SK-N-MC (cell line): ENCODE measurements at regions not wholly inside any gene's neighbourhood (a gene's known extent, or its start where the extent isn't known, plus 50 kb on each side); places are given as distances from the start of the nearest gene placed in this dataset.
"Not testable (repeated sequence)": the region's sequence is repeated elsewhere in the genome, so short reads cannot be mapped to it uniquely, and the experiment has no call there.

Source experiments
- DNase-seq: peaks from one replicate; pipeline ENCODE4 v3.0.0-alpha.2; 2011; ENCODE audit warnings: low read depth, low spot score
- H3K27ac ChIP-seq: fragments of 200-600 bp; sonication (generic); 2 replicates; pipeline ENCODE4 v1.5.1; 2016; ENCODE audit warnings: mixed run types
- H3K36me3 ChIP-seq: fragments of 200-600 bp; sonication (generic); 2 replicates; pipeline ENCODE4 v1.6.1; 2017; ENCODE audit warnings: antibody characterized with exemption, low read length, mixed read lengths; ENCODE audit not compliant: insufficient read depth
- H3K4me3 ChIP-seq: fragments of 200-600 bp; sonication (generic); 2 replicates; pipeline ENCODE4 v1.5.1; 2016
- H3K9ac ChIP-seq: fragments of 200-600 bp; sonication (generic); 2 replicates; pipeline ENCODE4 v1.8.0; 2017; ENCODE audit warnings: mixed run types, mixed read lengths; ENCODE audit not compliant: insufficient read length
- H3K9me3 ChIP-seq: fragments of 200-600 bp; sonication (generic); 2 replicates; pipeline ENCODE4 v1.6.1; 2017; ENCODE audit warnings: low read depth, mild to moderate bottlenecking, antibody characterized with exemption, low read length, moderate library complexity, mixed read lengths
- EZH2 ChIP-seq: fragments of 200-600 bp; sonication (generic); IDR thresholded peaks from one replicate; pipeline ENCODE4 v1.6.1; 2017; ENCODE audit warnings: antibody characterized with exemption
- FOXP2 ChIP-seq: optimal IDR thresholded peaks from 2 replicates; pipeline ENCODE3; 2011; ENCODE audit warnings: mild to moderate bottlenecking, moderate library complexity; ENCODE audit not compliant: insufficient read depth; ENCODE audit errors: extremely low read length, control extremely low read depth
- POLR2AphosphoS5 ChIP-seq: IDR thresholded peaks from 2 replicates; pipeline ENCODE4 v1.6.1; 2012; ENCODE audit warnings: mild to moderate bottlenecking, low read depth, low read length, borderline replicate concordance

DNA sequence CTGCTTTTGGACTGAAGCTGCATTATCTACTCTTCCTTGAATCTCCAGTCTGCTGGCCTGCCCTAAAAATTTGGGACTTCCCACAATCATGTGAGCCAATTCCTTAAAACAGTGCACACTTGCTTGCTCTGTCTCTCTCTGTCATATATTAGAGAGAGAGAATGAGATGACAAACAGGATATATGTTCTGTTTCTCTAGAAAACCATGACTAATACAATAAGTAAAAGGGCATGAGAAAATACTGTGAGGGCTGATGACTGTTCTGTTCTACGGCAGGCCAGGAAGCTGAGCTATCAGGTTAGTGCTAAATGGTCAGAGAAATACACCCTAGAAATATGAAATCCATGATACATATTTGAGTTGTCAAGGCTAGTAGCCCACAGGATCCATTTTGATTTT, 1896.8 kb upstream of the CELF4 start:
- Histone ChIP-seq H3K27ac (no peak overlapping the region), H3K9ac (no peak overlapping the region), H3K36me3 (no peaks in the 10 kb centered on the region), H3K4me3 (no peak overlapping the region), H3K9me3 (no peaks in the 10 kb centered on the region)
- no peak for DNase-seq
- TF ChIP-seq EZH2 (no peak), POLR2AphosphoS5 (no peak), FOXP2 (no peak)

DNA sequence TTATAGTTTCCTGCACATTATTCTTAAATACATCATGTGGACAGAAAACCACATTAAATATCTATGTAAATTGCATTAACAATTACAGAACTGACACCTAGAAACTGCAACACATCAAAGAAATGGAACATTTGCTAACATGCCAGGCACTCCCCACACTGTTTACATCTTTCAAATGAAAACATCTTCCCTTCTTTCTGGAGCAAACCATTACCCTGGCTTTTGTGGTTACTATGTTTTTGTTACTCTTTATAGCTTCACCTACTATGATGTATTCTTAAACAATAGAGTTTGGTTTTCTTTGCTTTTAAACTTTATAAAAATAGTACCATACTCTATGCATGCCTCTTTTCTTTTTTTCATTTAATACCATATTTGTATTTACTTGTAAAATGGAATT, 1894.5 kb upstream of the CELF4 start:
- Histone ChIP-seq H3K4me3 (no peak overlapping the region), H3K27ac (no peak overlapping the region), H3K9me3 (no peaks in the 10 kb centered on the region), H3K36me3 (no peaks in the 10 kb centered on the region), H3K9ac (no peak overlapping the region)
- DNase-seq = no peak
- TF ChIP-seq EZH2 (no peak), POLR2AphosphoS5 (no peak), FOXP2 (no peak)

GRCh38 chr18:39455285-39455684, 1889.7 kb upstream of the CELF4 start:
- Histone ChIP-seq H3K4me3 (no peak overlapping the region), H3K9ac (no peak overlapping the region), H3K36me3 (no peaks in the 10 kb centered on the region), H3K9me3 (no peaks in the 10 kb centered on the region), H3K27ac (no peak overlapping the region)
- no peak for DNase-seq
- no peak for TF ChIP-seq FOXP2
- no peak for TF ChIP-seq EZH2
- no peak for TF ChIP-seq POLR2AphosphoS5

DNA sequence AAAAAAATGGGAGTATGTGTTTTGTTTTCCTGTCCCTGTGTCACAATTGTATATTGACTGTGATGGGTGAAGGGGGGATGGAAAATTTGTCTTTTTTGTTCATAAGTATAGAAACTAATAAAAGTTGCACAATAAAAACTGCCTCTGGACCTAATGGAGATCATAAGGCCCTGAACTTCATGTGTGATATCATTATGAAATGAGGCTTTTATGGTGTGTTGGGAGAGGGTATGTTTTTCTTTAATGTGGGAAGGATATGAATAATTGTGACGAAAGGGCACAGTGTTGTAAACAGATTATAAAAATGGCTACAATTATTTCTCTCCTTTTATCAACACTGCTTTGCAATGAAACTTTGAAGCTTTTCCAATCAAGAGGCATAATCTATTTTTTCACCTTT, 1889.3 kb upstream of the CELF4 start:
- Histone ChIP-seq H3K36me3 (no peaks in the 10 kb centered on the region), H3K27ac (no peak overlapping the region), H3K9me3 (no peaks in the 10 kb centered on the region), H3K4me3 (no peak overlapping the region), H3K9ac (no peak overlapping the region)
- TF ChIP-seq FOXP2 (no peak), POLR2AphosphoS5 (no peak), EZH2 (no peak)
- DNase-seq = no peak

GRCh38 chr18:39453882-39454281, 1888.3 kb upstream of the CELF4 start:
- H3K9ac ChIP-seq = no peak overlapping the region
- no peak for TF ChIP-seq EZH2
- TF ChIP-seq FOXP2 = no peak
- no peaks in the 10 kb centered on the region for H3K9me3 ChIP-seq
- H3K27ac ChIP-seq = no peak overlapping the region
- no peaks in the 10 kb centered on the region for H3K36me3 ChIP-seq
- DNase-seq = no peak
- no peak overlapping the region for H3K4me3 ChIP-seq

DNA sequence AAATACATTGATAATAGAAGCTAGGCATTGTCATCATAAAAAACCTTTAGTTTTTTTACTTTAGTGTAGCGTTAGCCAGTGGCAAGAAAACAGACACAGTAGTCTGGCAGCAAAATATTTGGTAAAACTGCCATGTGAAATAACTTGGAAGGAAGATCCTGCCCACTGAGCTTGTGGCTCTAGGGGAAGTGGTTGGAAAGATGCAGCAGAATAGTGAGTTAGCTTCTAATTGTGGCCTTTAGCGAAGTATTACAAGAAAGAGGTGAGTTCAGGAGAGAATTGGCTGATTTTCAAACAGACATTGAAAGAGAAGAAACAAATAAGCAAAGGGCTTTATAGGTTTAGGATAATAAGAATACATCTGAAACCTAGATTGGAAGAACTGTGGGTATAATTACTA, 1887.8 kb upstream of the CELF4 start:
- DNase-seq = no peak

GRCh38 chr18:39450958-39451357, 1885.4 kb upstream of the CELF4 start:
- TF ChIP-seq FOXP2 (no peak), EZH2 (no peak), POLR2AphosphoS5 (no peak)
- Histone ChIP-seq H3K4me3 (no peak overlapping the region), H3K9me3 (no peaks in the 10 kb centered on the region), H3K9ac (no peak overlapping the region), H3K36me3 (no peaks in the 10 kb centered on the region), H3K27ac (no peak overlapping the region)
- DNase-seq = no peak

More for the DNA sequence above, 1887.8 kb upstream of the CELF4 start:
- no peaks in the 10 kb centered on the region for H3K9me3 ChIP-seq
- no peak overlapping the region for H3K27ac ChIP-seq
- no peak overlapping the region for H3K4me3 ChIP-seq
- TF ChIP-seq FOXP2 (no peak), EZH2 (no peak)
- H3K9ac ChIP-seq = no peak overlapping the region
- H3K36me3 ChIP-seq = no peaks in the 10 kb centered on the region

- no peak overlapping the region for H3K9ac ChIP-seq
- no peak for DNase-seq
- TF ChIP-seq FOXP2 (no peak), POLR2AphosphoS5 (no peak)
- no peaks in the 10 kb centered on the region for H3K9me3 ChIP-seq
- no peak overlapping the region for H3K27ac ChIP-seq
- H3K4me3 ChIP-seq = no peak overlapping the region
- no peaks in the 10 kb centered on the region for H3K36me3 ChIP-seq
Observed at GRCh38 chr18:39449566-39449965, 1884.0 kb upstream of the CELF4 start.

DNA sequence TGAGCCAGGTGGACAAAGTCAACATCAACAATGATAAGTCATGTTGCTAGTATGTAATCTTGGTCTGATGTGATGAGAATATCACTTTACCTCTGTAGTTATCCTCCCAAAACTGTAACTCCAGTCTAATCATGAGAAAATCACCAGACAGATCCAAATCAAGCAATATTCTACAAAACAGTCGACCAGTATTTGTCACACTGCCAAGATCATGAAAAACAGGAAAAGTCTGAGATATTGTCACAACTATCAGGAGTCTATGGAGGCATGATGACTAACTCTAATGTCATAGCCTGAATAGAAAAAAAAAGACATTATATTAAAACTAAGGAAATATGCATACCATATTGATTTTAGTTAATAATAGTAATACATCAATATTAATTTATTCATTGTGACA, 1883.3 kb upstream of the CELF4 start:
- Histone ChIP-seq H3K36me3 (no peaks in the 10 kb centered on the region), H3K4me3 (no peak overlapping the region), H3K9me3 (no peaks in the 10 kb centered on the region), H3K27ac (no peak overlapping the region), H3K9ac (no peak overlapping the region)
- no peak for DNase-seq
- TF ChIP-seq FOXP2 = no peak
- TF ChIP-seq EZH2 = no peak
- no peak for TF ChIP-seq POLR2AphosphoS5

DNA sequence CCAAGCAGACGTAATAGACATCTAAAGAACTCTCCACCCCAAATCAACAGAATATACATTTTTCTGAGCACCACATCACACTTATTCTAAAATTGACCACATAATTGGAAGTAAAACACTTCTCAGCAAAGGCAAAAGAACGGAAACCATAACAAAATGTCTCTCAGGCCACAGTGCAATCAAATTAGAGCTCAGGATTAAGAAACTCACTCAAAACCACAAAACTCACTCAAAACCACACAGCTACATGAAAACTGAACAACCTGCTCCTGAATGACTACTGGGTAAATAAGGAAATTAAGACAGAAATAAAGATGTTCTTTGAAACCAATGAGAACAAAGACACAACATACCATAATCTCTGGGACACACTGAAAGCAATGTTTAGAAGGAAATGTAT, 1879.4 kb upstream of the CELF4 start:
- H3K9me3 ChIP-seq, H3K4me3 ChIP-seq, H3K27ac ChIP-seq, DNase-seq, H3K36me3 ChIP-seq, H3K9ac ChIP-seq: not testable (repeated sequence)
